ENCODE measurements at regions not wholly inside any gene's neighbourhood (a gene's known extent, or its start where the extent isn't known, plus 50 kb on each side); places are given as distances from the start of the nearest gene placed in this dataset.

GRCh38 chr20:4571759-4572531, 114.3 kb upstream of the PRNP start:
- Histone ChIP-seq H2AFZ (ENCODE audit: low read length) (no peak overlapping the region), H3K4me3 (ENCODE audit: extremely low read depth in 1 of 4, insufficient read depth in 2 of 4, low read depth in 3 of 4, low read length in 4 of 4) (no peak overlapping the region), H3K4me2 (ENCODE audit: insufficient read depth in 1 of 2, low read depth in 2 of 2, low read length in 2 of 2) (no peak overlapping the region), H4K91ac (replicated peaks; ENCODE audit: insufficient read length, low read length) (no peak overlapping the region), H4K20me1 (replicated peaks in 1 of 2; ENCODE audit: control insufficient read depth in 1 of 2, insufficient read depth in 2 of 2, low read length in 2 of 2) (no peaks in the 10 kb centered on the region), H2BK120ac (replicated peaks; ENCODE audit: low read depth, low read length) (no peak overlapping the region), H3K23me2 (ENCODE audit: low read depth, low read length) (no peaks in the 10 kb centered on the region), H3K79me2 (ENCODE audit: control insufficient read depth in 1 of 2, insufficient read depth in 2 of 2, low read length in 2 of 2) (no peaks in the 10 kb centered on the region), H2BK20ac (ENCODE audit: low read length) (no peak overlapping the region), H3K4me1 (replicated peaks in 1 of 4; ENCODE audit: control insufficient read depth in 3 of 4, insufficient read depth in 4 of 4, low read length in 3 of 4) (peaks cover 0 to 3% (median 1%) of the 10 kb centered on the region in 4 experiments; a peak in 2 of 7 replicates), H4K8ac (ENCODE audit: extremely low read depth, insufficient read depth, low read length) (no peak overlapping the region), H3K18ac (ENCODE audit: extremely low read depth, low read length) (no peak overlapping the region), H3K36me3 (ENCODE audit: control insufficient read depth in 2 of 4, insufficient read depth in 4 of 4, low read length in 3 of 4) (no peaks in the 10 kb centered on the region; a peak in 1 of 8 replicates), H3K9me3 (ENCODE audit: insufficient read depth in 2 of 2, low read depth in 1 of 2, low read length in 1 of 2) (peaks cover 0 to 7% of the 10 kb centered on the region in 2 experiments; a peak in 2 of 4 replicates), H3K9ac (replicated peaks in 1 of 4; ENCODE audit: extremely low read depth in 1 of 4, low read depth in 3 of 4, low read length in 3 of 4) (no peak overlapping the region), H2BK12ac (ENCODE audit: low read depth, low read length) (no peak overlapping the region), H3K27me3 (replicated peaks in 1 of 4; ENCODE audit: control insufficient read depth in 3 of 4, extremely low read depth in 1 of 4, insufficient read depth in 3 of 4, low read length in 3 of 4) (peaks cover 0 to 1% (median 0%) of the 10 kb centered on the region in 4 experiments; a peak in 1 of 7 replicates), H2BK15ac (ENCODE audit: low read length) (no peak overlapping the region), H2BK5ac (ENCODE audit: low read depth, low read length) (no peak overlapping the region), H4K5ac (ENCODE audit: insufficient read length, low read depth, low read length) (no peak overlapping the region), H3K14ac (ENCODE audit: insufficient read length) (no peak overlapping the region), H2AK5ac (ENCODE audit: low read depth, low read length) (no peak overlapping the region), H3K56ac (replicated peaks; ENCODE audit: insufficient read length, low read depth, low read length) (no peak overlapping the region), H3K27ac (ENCODE audit: low read depth, low read length) (no peak overlapping the region), H3K79me1 (ENCODE audit: low read depth, low read length) (no peaks in the 10 kb centered on the region), H3K23ac (ENCODE audit: insufficient read length) (no peak overlapping the region), H3K4ac (replicated peaks; ENCODE audit: insufficient read length, low read depth, low read length) (no peak overlapping the region)
- ChIA-PET CTCF (ENCODE audit: partially characterized antibody) (interaction anchor here (0.8 to 7.5 kb wide), 4 partner anchors 11 to 480 kb away, joined by 3 to 65 read pairs (median 8); no protein-coding TSS in a partner anchor), POLR2A (ENCODE audit: partially characterized antibody) (interaction anchor here (0.6 kb wide), 1 partner anchor 9 kb away, joined by 4 read pairs; no protein-coding TSS in a partner anchor)
- FAIRE-seq (no peak), DNase-seq (ENCODE audit: low read depth in 1 of 2, low spot score in 2 of 2) (no peak)
- 80% methylated on average over 8 of the region's 8 CpGs; no CpG with 5 or more reads in 1 of the 2 experiments for WGBS, 2 experiments (ENCODE audit: extremely low coverage in 1 of 2, insufficient coverage in 1 of 2, insufficient read length in 1 of 2, insufficient replicate concordance in 2 of 2, low coverage in 1 of 2, low lambda C conversion rate in 2 of 2, missing lambda C conversion rate in 1 of 2)
- TF ChIP-seq CHD2 (IDR thresholded peaks at IDR 0.05; ENCODE audit: low read length) (no peak), SIX5 (IDR thresholded peaks at IDR 0.05; ENCODE audit: low read depth, low read length) (no peak), RFX5 (IDR thresholded peaks at IDR 0.05; ENCODE audit: borderline replicate concordance, low read depth, low read length) (no peak), ASH2L (IDR thresholded peaks at IDR 0.05; ENCODE audit: low read length) (no peak), NANOG (IDR thresholded peaks at IDR 0.05; ENCODE audit: insufficient read depth, low read depth, low read length, poor library complexity, severe bottlenecking) (no peak), BCL11A (IDR thresholded peaks at IDR 0.05; ENCODE audit: low read depth in 2 of 2, low read length in 2 of 2) (no peak), E2F6 (IDR thresholded peaks at IDR 0.05) (no peak), SRF (IDR thresholded peaks at IDR 0.05; ENCODE audit: low read depth, low read length) (no peak), KDM5A (IDR thresholded peaks at IDR 0.05; ENCODE audit: low read length) (no peak)

All from H1 (cell line).